ENCODE measurements at regions not wholly inside any gene's neighbourhood (a gene's known extent, or its start where the extent isn't known, plus 50 kb on each side); places are given as distances from the start of the nearest gene placed in this dataset.

DNA sequence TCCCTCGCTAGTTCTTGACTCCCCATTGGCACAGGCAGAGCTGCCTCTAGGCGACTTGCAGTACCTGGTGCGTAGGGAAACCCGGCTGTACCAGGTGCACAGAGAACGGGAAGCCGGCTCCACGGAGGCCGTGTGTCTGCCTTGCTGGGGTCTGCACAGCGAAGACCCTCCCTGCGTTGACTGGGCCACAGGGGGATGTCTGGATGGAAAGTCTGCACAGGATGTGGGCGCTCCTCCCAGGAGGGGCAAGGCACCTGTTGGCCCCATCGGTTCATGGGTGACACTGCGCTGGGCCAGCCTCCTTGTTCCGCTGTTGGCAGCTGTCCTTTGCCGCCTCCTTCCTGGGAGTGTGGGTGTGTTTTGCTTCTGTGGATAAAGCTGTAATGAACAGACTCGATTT lies 138.3 kb downstream of the TEX29 start:
- H3K4me3 Mint-ChIP-seq, result no peak overlapping the region
- intact Hi-C loops (cut with micrococcal nuclease), result no loop called here

GRCh38 chr13:111459803-111460547 lies 139.5 kb downstream of the TEX29 start:
- Histone ChIP-seq H3K4me2 (replicated peaks; ENCODE audit: extremely low read depth, low read length, poor library complexity, severe bottlenecking) (no peak overlapping the region), H3K27ac (ENCODE audit: low read depth in 1 of 2, low read length in 2 of 2) (no peak overlapping the region), H4K20me1 (ENCODE audit: insufficient read depth, low read length) (no peaks in the 10 kb centered on the region), H3K9ac (ENCODE audit: insufficient read depth, low read length, poor library complexity, severe bottlenecking) (no peak overlapping the region), H3K79me2 (ENCODE audit: insufficient read depth, low read length) (no peaks in the 10 kb centered on the region), H3K9me3 (replicated peaks in 1 of 2; ENCODE audit: control insufficient read depth in 1 of 2, insufficient read depth in 1 of 2, low read length in 2 of 2) (peaks cover 0 to 8% of the 10 kb centered on the region in 2 donors), H3K27me3 (ENCODE audit: control insufficient read depth in 2 of 2, insufficient read depth in 2 of 2, low read length in 2 of 2) (peaks cover 0 to 2% of the 10 kb centered on the region in 2 donors), H2AFZ (ENCODE audit: insufficient read depth, low read depth, low read length, poor library complexity, severe bottlenecking) (no peak overlapping the region), H3K36me3 (replicated peaks in 1 of 2; ENCODE audit: control insufficient read depth in 1 of 2, insufficient read depth in 2 of 2, low read length in 2 of 2) (no peaks in the 10 kb centered on the region), H3K4me1 (ENCODE audit: control insufficient read depth in 1 of 2, insufficient read depth in 2 of 2, low read length in 2 of 2) (no peaks in the 10 kb centered on the region), H3K4me3 (replicated peaks in 1 of 3; ENCODE audit: low read depth in 2 of 3, low read length in 3 of 3) (no peak overlapping the region)
- DNase-seq, result no peak
- Mint-ChIP-seq H3K36me3 (no peaks in the 10 kb centered on the region), H3K4me3 (no peak overlapping the region), H3K4me1 (no peaks in the 10 kb centered on the region), H3K9me3 (peaks cover 0 to 10% (median 2%) of the 10 kb centered on the region in 7 donors), H3K27ac (no peak overlapping the region), H3K27me3 (ENCODE audit: low read depth in 3 of 3) (peaks cover 3 to 20% (median 15%) of the 10 kb centered on the region in 3 donors)
- WGBS (ENCODE audit: insufficient coverage), result 90% methylated on average over 9 of the region's 9 CpGs
- TF ChIP-seq CTCF (IDR thresholded peaks at IDR 0.05), result no peak
- intact Hi-C loops (cut with micrococcal nuclease), result no loop called here

More for the DNA sequence above, 138.3 kb downstream of the TEX29 start:
- Histone ChIP-seq H2AFZ (ENCODE audit: insufficient read depth, low read depth, low read length, poor library complexity, severe bottlenecking) (no peak overlapping the region), H3K79me2 (ENCODE audit: insufficient read depth, low read length) (no peaks in the 10 kb centered on the region), H3K4me1 (ENCODE audit: control insufficient read depth in 1 of 2, insufficient read depth in 2 of 2, low read length in 2 of 2) (no peaks in the 10 kb centered on the region), H3K4me3 (replicated peaks in 1 of 3; ENCODE audit: low read depth in 2 of 3, low read length in 3 of 3) (no peak overlapping the region), H4K20me1 (ENCODE audit: insufficient read depth, low read length) (no peaks in the 10 kb centered on the region), H3K27me3 (ENCODE audit: control insufficient read depth in 2 of 2, insufficient read depth in 2 of 2, low read length in 2 of 2) (no peaks in the 10 kb centered on the region), H3K27ac (ENCODE audit: low read depth in 1 of 2, low read length in 2 of 2) (no peak overlapping the region), H3K9me3 (replicated peaks in 1 of 2; ENCODE audit: control insufficient read depth in 1 of 2, insufficient read depth in 1 of 2, low read length in 2 of 2) (peaks cover 0 to 8% of the 10 kb centered on the region in 2 donors), H3K9ac (ENCODE audit: insufficient read depth, low read length, poor library complexity, severe bottlenecking) (no peak overlapping the region), H3K36me3 (replicated peaks in 1 of 2; ENCODE audit: control insufficient read depth in 1 of 2, insufficient read depth in 2 of 2, low read length in 2 of 2) (no peaks in the 10 kb centered on the region), H3K4me2 (replicated peaks; ENCODE audit: extremely low read depth, low read length, poor library complexity, severe bottlenecking) (no peak overlapping the region)
- TF ChIP-seq CTCF (IDR thresholded peaks at IDR 0.05), result no peak
- Mint-ChIP-seq H3K27ac (no peak overlapping the region), H3K4me1 (no peaks in the 10 kb centered on the region), H3K27me3 (ENCODE audit: low read depth in 3 of 3) (peaks cover 3 to 16% (median 8%) of the 10 kb centered on the region in 3 donors), H3K9me3 (peaks cover 0 to 10% (median 3%) of the 10 kb centered on the region in 7 donors), H3K36me3 (no peaks in the 10 kb centered on the region)
- 82% methylated on average over 16 of the region's 16 CpGs for WGBS (ENCODE audit: insufficient coverage)
- DNase-seq, result no peak

Measured in CD14-positive monocyte (primary cell).